NCI-H345 (cell line): ENCODE measurements at regions not wholly inside any gene's neighbourhood (a gene's known extent, or its start where the extent isn't known, plus 50 kb on each side); places are given as distances from the start of the nearest gene placed in this dataset.

Experiments
- DNase-seq: peaks from one replicate; lab custom pipeline; 2025; lab: John Stamatoyannopoulos, UW

- DNase-seq = no peak
Observed at GRCh38 chr9:21564175-21564574, 82.1 kb upstream of the IFNE start.

DNA sequence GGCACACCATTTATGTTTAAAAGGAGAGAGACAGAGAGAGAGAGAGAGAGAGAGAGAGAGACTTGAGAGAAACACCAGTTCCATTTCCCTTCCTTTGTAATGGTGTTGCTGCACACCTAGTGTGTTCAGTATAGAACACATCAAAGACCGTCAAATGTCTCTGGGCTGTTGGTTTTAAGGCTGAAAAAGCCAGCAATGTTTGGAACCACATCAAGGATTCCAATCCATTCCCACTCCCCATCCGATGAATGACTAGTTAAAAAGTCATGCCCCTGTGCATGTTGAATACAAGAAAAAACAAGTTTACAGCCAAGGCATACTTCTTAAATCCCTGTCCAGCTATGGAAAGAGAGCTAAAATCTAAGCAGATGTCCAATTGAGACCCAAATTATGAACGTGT, 83.0 kb upstream of the IFNE start:
- no peak for DNase-seq

DNA sequence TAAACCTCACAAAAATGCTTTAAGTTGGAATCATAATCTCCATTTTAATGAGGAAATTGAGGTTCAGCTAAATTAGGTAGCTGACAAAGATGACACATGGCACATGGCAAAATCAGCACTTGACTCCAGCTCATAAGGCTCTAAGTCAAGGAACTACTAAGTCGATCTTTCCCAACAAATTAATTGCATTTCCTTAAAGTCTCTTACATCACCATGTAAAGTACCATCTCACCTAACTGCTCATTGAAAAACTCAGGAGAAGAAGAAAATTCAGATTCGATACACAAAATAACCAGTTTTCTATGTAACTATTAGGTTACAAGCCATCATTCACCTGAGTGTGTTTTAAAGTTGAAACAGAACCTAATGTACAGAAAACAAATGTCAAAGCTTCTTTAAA, 85.8 kb upstream of the IFNE start:
- no peak for DNase-seq

GRCh38 chr9:21568484-21568883, 86.4 kb upstream of the IFNE start:
- DNase-seq = no peak

DNA sequence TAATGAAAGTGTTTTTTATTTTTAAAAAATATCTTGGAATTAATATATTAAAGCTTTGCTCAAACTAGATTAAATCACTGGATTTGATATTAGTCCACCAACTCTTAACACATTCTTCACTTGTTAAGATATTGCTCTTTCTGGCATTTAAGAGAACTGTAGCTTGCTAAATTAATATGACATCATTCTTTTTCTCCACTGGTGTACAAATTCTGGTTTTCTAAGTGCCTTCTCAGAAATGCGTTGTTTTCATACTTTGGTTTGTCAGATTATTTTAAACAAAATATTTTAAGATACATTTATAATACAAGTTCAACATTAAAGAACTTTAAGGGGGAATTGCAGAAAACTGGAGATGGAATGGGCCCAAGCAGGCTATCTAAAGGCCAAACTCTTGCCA, 87.6 kb upstream of the IFNE start:
- no peak for DNase-seq

- no peak for DNase-seq
Observed at GRCh38 chr9:21570643-21571275, 88.6 kb upstream of the IFNE start.

- no peak for DNase-seq
Observed at GRCh38 chr9:21574261-21574660, 92.1 kb upstream of the IFNE start.

DNA sequence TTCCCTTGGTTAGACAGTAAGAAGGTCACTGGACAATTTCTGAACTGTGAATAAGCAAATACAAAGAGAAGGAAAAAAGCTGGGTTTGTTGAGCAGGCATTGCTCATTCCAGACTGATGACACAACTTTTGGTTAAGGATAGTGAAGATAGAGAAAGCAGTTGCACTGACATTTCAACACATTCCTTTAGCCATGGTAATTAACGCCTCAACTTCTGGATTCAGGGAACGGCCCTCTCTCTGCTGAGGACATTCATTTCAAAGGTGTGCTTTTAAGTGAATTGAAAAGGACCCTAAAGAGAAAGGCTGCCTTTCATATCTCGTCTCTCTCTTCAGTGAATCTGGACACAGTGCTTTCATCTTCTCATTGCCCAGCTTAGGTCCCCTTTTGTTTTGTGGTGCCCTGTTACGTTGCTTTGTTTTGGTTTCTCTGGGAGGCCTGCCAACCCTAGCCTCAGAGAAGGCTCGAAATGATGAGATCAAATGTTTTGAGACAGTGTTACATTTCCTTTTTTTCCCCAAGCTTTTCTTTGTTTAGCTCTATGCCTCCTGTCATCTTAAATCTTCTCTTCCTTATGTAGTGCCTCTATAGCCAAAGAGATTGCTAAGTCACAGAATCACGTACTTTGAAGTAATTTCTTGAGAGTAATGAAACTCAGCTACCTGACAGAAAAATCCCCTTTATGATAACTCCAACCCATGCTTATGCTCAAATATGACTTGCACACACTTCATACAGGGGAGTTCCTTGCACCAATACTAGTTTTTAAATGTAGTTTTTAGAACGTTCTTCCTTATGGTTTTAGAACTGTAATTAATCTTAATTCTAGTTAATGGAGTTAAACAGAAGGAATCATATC, 94.4 kb upstream of the IFNE start:
- DNase-seq = no peak

DNA sequence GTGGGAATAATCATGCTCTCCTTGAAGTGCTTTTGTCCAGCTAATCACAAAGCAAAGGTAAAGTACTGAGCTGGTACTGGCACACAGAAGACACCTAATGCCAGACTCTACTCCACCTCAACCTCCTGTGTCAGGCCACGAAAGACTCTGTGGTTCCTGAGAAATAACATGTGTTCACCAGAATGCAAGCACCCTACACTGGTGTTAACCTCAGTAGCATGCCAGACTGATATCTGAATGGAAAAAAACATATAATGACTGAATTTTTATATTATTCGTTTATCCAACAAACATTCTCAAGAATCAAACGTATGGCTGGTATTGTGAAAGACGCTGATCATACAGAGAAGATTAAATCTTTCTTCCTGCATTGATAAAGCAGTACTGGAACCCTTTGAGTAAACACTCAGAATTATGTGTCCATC, 97.1 kb upstream of the IFNE start:
- no peak for DNase-seq

- no peak for DNase-seq
Observed at GRCh38 chr9:21579743-21580142, 97.6 kb upstream of the IFNE start.

DNA sequence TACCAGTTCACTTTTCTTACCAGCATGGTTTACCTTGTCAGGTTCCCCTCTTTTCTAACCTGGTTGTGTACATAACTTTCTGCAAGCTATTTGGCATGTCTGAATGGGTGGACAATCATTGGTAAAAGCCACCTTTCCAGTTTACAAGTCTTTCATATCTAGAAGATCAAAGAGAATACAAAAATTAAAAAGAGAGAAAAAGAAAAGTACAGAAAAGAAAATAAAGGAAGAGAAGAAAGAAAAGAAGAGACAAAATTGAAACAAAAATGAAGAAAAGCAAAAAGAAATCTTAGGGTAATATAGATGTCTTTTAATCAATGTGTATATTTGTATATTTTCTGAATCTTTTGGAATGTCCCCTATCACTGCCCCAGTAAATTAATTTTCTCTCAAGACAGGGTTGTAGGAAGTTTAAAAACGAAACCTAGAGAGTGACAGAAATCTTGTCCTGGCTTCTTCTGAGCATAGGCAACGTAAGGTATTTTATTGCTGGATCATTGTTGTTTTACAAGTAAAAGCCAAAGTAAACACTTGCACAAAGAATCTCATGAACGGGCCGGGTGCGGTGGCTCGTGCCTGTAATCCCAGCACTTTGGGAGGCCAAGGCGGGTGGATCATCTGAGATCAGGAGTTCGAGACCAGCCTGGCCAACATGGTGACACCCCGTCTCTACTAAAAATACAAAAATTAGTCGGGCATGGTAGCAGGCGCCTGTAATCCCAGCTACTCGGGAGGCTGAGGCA, 98.7 kb upstream of the IFNE start:
- no peak for DNase-seq

DNA sequence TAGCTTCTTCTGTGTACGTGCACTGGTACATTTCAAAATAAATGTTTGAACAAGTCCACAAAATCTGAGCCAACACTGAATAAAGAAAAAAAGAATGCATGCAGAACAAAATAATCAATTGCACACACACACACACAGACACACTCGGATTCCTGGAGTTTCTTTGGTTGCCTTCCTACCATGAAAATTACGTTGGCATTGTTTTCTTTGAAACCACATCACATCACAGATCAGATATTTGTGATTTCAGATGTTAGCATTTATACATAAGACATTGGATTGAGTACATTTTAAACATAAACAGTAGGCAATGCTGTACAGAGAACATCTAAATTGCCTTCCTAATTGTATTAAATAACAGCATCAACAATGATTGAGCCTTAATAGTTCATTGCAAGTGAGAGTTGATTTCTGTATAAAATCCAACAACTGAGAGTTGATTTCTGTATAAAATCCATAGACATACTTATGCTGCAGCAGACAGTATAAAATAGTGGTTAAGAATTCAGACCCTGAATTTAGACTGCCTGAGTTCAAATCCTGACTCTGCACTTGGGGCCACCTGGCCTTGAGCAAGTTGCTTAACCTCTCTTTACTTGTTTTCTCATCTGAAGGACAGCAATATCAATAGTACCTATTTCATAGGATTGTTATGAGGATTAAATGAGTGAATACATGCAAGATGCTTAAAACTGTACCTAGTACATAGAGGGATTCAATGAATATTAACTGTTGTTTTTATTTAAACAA, 101.7 kb upstream of the IFNE start:
- no peak for DNase-seq

GRCh38 chr9:21584890-21585289, 102.8 kb upstream of the IFNE start:
- no peak for DNase-seq

DNA sequence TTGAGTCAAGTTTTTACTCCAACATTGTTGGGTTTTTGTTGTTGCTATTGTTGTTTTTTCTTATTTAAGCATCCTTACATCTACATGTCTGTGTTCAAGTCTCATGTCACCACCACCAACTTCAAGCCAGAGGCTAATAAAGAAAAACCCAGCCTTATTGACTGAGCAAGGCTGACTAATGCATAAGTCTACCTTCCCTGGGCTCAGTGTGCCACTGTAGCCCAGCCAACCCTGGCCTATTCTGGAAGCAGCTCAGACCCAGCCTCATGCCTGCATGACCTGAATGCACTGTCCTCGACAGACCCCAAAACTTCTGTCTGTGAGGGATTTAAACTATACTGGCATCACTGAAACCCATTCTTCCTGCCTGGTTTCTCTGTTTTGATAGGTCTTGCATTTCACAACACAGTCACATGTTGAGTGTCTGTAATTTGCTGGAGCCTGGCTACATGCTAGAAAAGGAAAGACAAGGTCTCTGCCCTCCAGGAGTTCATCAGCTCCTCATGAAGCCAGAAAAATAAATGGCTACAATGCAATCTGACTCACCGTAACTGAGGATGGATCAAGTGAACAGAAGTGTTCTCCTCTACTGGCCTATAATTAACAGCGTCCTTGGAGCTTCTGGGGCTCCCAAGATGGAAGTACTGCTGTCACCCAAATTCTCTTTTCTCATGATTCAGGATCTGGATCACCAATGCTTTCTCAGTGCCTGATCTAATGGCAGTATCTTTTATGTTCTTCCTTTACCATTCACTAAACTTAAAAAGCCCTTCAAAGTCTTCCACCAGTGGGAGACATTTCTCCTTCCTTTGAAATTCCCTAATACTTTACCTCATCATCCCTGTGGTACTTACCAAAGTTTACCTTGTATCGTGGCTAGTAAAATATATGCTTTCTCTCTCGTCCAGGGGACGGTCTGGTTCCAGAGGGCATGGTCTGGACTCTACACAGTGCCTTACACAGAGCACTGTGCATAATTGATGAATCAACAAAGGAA, 103.9 kb upstream of the IFNE start:
- no peak for DNase-seq

GRCh38 chr9:21589344-21590056, 107.4 kb upstream of the IFNE start:
- no peak for DNase-seq

GRCh38 chr9:21590058-21590996, 108.2 kb upstream of the IFNE start:
- DNase-seq = no peak

GRCh38 chr9:21591221-21592062, 109.3 kb upstream of the IFNE start:
- no peak for DNase-seq

- no peak for DNase-seq
Observed at GRCh38 chr9:21592063-21592338, 109.9 kb upstream of the IFNE start.

- no peak for DNase-seq
Observed at GRCh38 chr9:21597284-21597683, 115.2 kb upstream of the IFNE start.
